Endothelial cell of umbilical vein (primary cell): ENCODE measurements at regions not wholly inside any gene's neighbourhood (a gene's known extent, or its start where the extent isn't known, plus 50 kb on each side); places are given as distances from the start of the nearest gene placed in this dataset.
"Not testable (repeated sequence)": the region's sequence is repeated elsewhere in the genome, so short reads cannot be mapped to it uniquely, and the experiment has no call there.

ENCODE experiments used
- EZH2 ChIP-seq: IDR thresholded peaks from 2 replicates; pipeline ENCODE4 v1.6.1; 2012; ENCODE audit warnings: borderline replicate concordance, low read depth, mild to moderate bottlenecking, moderate library complexity, low read length, inconsistent platforms; ENCODE audit not compliant: severe bottlenecking
- MAX ChIP-seq: IDR thresholded peaks from 2 replicates; pipeline ENCODE4 v1.6.1; 2011; ENCODE audit not compliant: insufficient read depth, insufficient read length
- TF ChIP-seq, protein P1 (sequence below), 2 donors: IDR thresholded peaks; 1 replicate in 1 of 2; 2 replicates in 1 of 2; pipeline ENCODE4 v1.5.1; 2011; ENCODE audit warnings: low read length in 2 of 2, mild to moderate bottlenecking in 2 of 2, moderate library complexity in 2 of 2, control low read depth in 1 of 2, inconsistent platforms in 1 of 2, low read depth in 1 of 2; ENCODE audit not compliant: insufficient read depth in 1 of 2; ENCODE audit errors: extremely low read depth in 1 of 2

- TF ChIP-seq EZH2, MAX: not testable (repeated sequence)
- TF ChIP-seq, protein P1, sequence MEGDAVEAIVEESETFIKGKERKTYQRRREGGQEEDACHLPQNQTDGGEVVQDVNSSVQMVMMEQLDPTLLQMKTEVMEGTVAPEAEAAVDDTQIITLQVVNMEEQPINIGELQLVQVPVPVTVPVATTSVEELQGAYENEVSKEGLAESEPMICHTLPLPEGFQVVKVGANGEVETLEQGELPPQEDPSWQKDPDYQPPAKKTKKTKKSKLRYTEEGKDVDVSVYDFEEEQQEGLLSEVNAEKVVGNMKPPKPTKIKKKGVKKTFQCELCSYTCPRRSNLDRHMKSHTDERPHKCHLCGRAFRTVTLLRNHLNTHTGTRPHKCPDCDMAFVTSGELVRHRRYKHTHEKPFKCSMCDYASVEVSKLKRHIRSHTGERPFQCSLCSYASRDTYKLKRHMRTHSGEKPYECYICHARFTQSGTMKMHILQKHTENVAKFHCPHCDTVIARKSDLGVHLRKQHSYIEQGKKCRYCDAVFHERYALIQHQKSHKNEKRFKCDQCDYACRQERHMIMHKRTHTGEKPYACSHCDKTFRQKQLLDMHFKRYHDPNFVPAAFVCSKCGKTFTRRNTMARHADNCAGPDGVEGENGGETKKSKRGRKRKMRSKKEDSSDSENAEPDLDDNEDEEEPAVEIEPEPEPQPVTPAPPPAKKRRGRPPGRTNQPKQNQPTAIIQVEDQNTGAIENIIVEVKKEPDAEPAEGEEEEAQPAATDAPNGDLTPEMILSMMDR (IDR thresholded peaks at IDR 0.05; ENCODE audit: extremely low read depth in 1 of 2, insufficient read depth in 1 of 2, low read depth in 1 of 2, low read length in 2 of 2), result not testable (repeated sequence)
Measured at GRCh38 chr7:116408831-116409453, 90.6 kb upstream of the CAV2 start.
